ENCODE measurements at regions not wholly inside any gene's neighbourhood (a gene's known extent, or its start where the extent isn't known, plus 50 kb on each side); places are given as distances from the start of the nearest gene placed in this dataset.
"Not testable (repeated sequence)": the region's sequence is repeated elsewhere in the genome, so short reads cannot be mapped to it uniquely, and the experiment has no call there.

- DNase-seq = not testable (repeated sequence)
Observed at GRCh38 chr18:67126751-67127150, 389.8 kb downstream of the DSEL start.

- no peak for DNase-seq
Observed at GRCh38 chr18:67123901-67124300, 392.6 kb downstream of the DSEL start.

- DNase-seq = no peak
Observed at GRCh38 chr18:67117804-67118203, 398.7 kb downstream of the DSEL start.

GRCh38 chr18:67109535-67109934, 407.0 kb downstream of the DSEL start:
- DNase-seq = no peak

- no peak for DNase-seq
Observed at GRCh38 chr18:67108894-67109293, 407.6 kb downstream of the DSEL start.

- DNase-seq = no peak
Observed at GRCh38 chr18:67104700-67105284, 411.7 kb downstream of the DSEL start.

GRCh38 chr18:67094123-67094522, 422.4 kb downstream of the DSEL start:
- no peak for DNase-seq

GRCh38 chr18:67092141-67092540, 424.4 kb downstream of the DSEL start:
- DNase-seq = no peak

- DNase-seq = no peak
Observed at GRCh38 chr18:67081482-67082211, 434.9 kb downstream of the DSEL start.

- DNase-seq = no peak
Observed at GRCh38 chr18:67080601-67081000, 435.9 kb downstream of the DSEL start.

- DNase-seq = no peak
Observed at GRCh38 chr18:67074309-67074708, 442.2 kb downstream of the DSEL start.

GRCh38 chr18:67072791-67073190, 443.7 kb downstream of the DSEL start:
- DNase-seq = no peak

GRCh38 chr18:67068608-67069007, 447.9 kb downstream of the DSEL start:
- DNase-seq = no peak

GRCh38 chr18:67047334-67047733, 443.4 kb upstream of the CDH19 start:
- no peak for DNase-seq

- DNase-seq = no peak
Observed at GRCh38 chr18:67043276-67043675, 439.4 kb upstream of the CDH19 start.

- no peak for DNase-seq
Observed at GRCh38 chr18:67041334-67041733, 437.4 kb upstream of the CDH19 start.

GRCh38 chr18:67035026-67035425, 431.1 kb upstream of the CDH19 start:
- DNase-seq = no peak

- no peak for DNase-seq
Observed at GRCh38 chr18:67023059-67023458, 419.2 kb upstream of the CDH19 start.

- no peak for DNase-seq
Observed at GRCh38 chr18:67010919-67011318, 407.0 kb upstream of the CDH19 start.

- DNase-seq = no peak
Observed at GRCh38 chr18:67007999-67008398, 404.1 kb upstream of the CDH19 start.

GRCh38 chr18:67007085-67007484, 403.2 kb upstream of the CDH19 start:
- no peak for DNase-seq

- no peak for DNase-seq
Observed at GRCh38 chr18:67001052-67001451, 397.2 kb upstream of the CDH19 start.

- no peak for DNase-seq
Observed at GRCh38 chr18:66999003-66999402, 395.1 kb upstream of the CDH19 start.

GRCh38 chr18:66995270-66995669, 391.4 kb upstream of the CDH19 start:
- no peak for DNase-seq

GRCh38 chr18:66994790-66995189, 390.9 kb upstream of the CDH19 start:
- no peak for DNase-seq

All from CD4-positive, alpha-beta T cell treated with Interleukin-15 for 1 hour (primary cell).